HEK293 (cell line): ENCODE measurements at regions not wholly inside any gene's neighbourhood (a gene's known extent, or its start where the extent isn't known, plus 50 kb on each side); places are given as distances from the start of the nearest gene placed in this dataset.

ENCODE experiments used
- CTCF ChIA-PET: fragments of 350-600 bp; formaldehyde crosslinking; extraction: SDS; loops from one replicate; lab custom pipeline; 2021; ENCODE audit warnings: antibody characterized with exemption; lab: Yijun Ruan, JAX
- POLR2A ChIA-PET: fragments of 300-600 bp; formaldehyde crosslinking; extraction: SDS; loops from one replicate; lab custom pipeline; 2020; ENCODE audit warnings: antibody characterized with exemption, inconsistent platforms; lab: Yijun Ruan, JAX
- H3K27ac ChIP-seq: fragments of 200-500 bp; sonication (Bioruptor generic); 2 replicates; pipeline ENCODE4 v1.5.1; 2014; ENCODE audit warnings: low read depth, low read length, control low read depth, inconsistent platforms; ENCODE audit errors: extremely low read depth
- H3K36me3 ChIP-seq, 2 experiments: fragments of 200-500 bp in 1 of 2; sonication (Bioruptor generic) in 1 of 2; 1 replicate in 1 of 2; 2 replicates in 1 of 2; pipeline ENCODE4 v1.5.1; 2014 to 2017; ENCODE audit warnings: inconsistent platforms in 2 of 2, low read length in 2 of 2; ENCODE audit not compliant: control insufficient read depth in 2 of 2, insufficient read depth in 1 of 2
- H3K4me1 ChIP-seq: fragments of 200-500 bp; sonication (Bioruptor generic); 2 replicates; pipeline ENCODE4 v1.5.1; 2014; ENCODE audit warnings: mild to moderate bottlenecking, low read length, inconsistent platforms; ENCODE audit not compliant: control insufficient read depth, insufficient read depth
- H3K4me3 ChIP-seq: 2 replicates; pipeline ENCODE4 v1.5.1; 2011; ENCODE audit warnings: low read depth, mild to moderate bottlenecking, control low read depth, low read length, moderate library complexity
- H3K9me3 ChIP-seq: fragments of 200-500 bp; sonication (Bioruptor generic); 2 replicates; pipeline ENCODE4 v1.5.1; 2014; ENCODE audit warnings: low read depth, low read length, inconsistent platforms; ENCODE audit not compliant: control insufficient read depth, insufficient read depth
- CTCF ChIP-seq: fragments of 450-650 bp; formaldehyde crosslinking; IDR thresholded peaks from 2 replicates; pipeline ENCODE4 v1.5.1; 2016; ENCODE audit warnings: missing biosample characterization, missing genetic modification characterization
- ELK4 ChIP-seq: IDR thresholded peaks from 2 replicates; pipeline ENCODE4 v1.6.1; 2011; ENCODE audit warnings: mild to moderate bottlenecking, low read depth, low read length, borderline replicate concordance
- GLIS2 ChIP-seq: fragments of 450-650 bp; formaldehyde crosslinking; IDR thresholded peaks from 2 replicates; pipeline ENCODE4 v1.5.1; 2016; ENCODE audit warnings: missing biosample characterization, missing genetic modification characterization
- HOXA7 ChIP-seq: sonication (generic); formaldehyde crosslinking; IDR thresholded peaks from 2 replicates; pipeline ENCODE4 v1.8.1; 2022; ENCODE audit warnings: missing genetic modification reagents, borderline replicate concordance
- HOXD13 ChIP-seq: sonication (generic); formaldehyde crosslinking; IDR thresholded peaks from 2 replicates; pipeline ENCODE4 v1.8.0; 2022; ENCODE audit warnings: missing genetic modification reagents, borderline replicate concordance
- KLF10 ChIP-seq: fragments of 450-650 bp; IDR thresholded peaks from 2 replicates; pipeline ENCODE4 v1.5.1; 2018; ENCODE audit warnings: missing biosample characterization, mild to moderate bottlenecking, missing genetic modification characterization
- KLF7 ChIP-seq: fragments of 450-650 bp; formaldehyde crosslinking; IDR thresholded peaks from 2 replicates; pipeline ENCODE4 v1.5.1; 2016; ENCODE audit warnings: missing biosample characterization, missing genetic modification characterization, borderline replicate concordance
- SALL2 ChIP-seq: fragments of 450-650 bp; formaldehyde crosslinking; IDR thresholded peaks from 2 replicates; pipeline ENCODE4 v1.5.0; 2017; ENCODE audit warnings: missing biosample characterization, mild to moderate bottlenecking, missing genetic modification characterization, borderline replicate concordance
- SP2 ChIP-seq: fragments of 450-650 bp; formaldehyde crosslinking; IDR thresholded peaks from 2 replicates; pipeline ENCODE4 v1.5.1; 2016; ENCODE audit warnings: missing biosample characterization, missing genetic modification characterization
- ZBTB20 ChIP-seq: fragments of 450-650 bp; formaldehyde crosslinking; IDR thresholded peaks from 2 replicates; pipeline ENCODE4 v1.5.1; 2016; ENCODE audit warnings: missing biosample characterization, missing genetic modification characterization
- ZBTB6 ChIP-seq: fragments of 450-650 bp; formaldehyde crosslinking; IDR thresholded peaks from 2 replicates; pipeline ENCODE4 v1.5.1; 2017; ENCODE audit warnings: missing biosample characterization, missing genetic modification characterization
- ZEB2 ChIP-seq: fragments of 450-650 bp; formaldehyde crosslinking; IDR thresholded peaks from 2 replicates; pipeline ENCODE4 v1.5.1; 2016; ENCODE audit warnings: missing biosample characterization, missing genetic modification characterization
- ZFP3 ChIP-seq: fragments of 450-650 bp; formaldehyde crosslinking; IDR thresholded peaks from 2 replicates; pipeline ENCODE4 v1.5.1; 2016; ENCODE audit warnings: low read depth, missing biosample characterization, missing genetic modification characterization
- ZFP37 ChIP-seq: fragments of 450-650 bp; formaldehyde crosslinking; IDR thresholded peaks from 2 replicates; pipeline ENCODE4 v1.5.1; 2016; ENCODE audit warnings: missing biosample characterization, missing genetic modification characterization
- ZNF114 ChIP-seq: fragments of 450-650 bp; formaldehyde crosslinking; IDR thresholded peaks from 2 replicates; pipeline ENCODE4 v1.5.0; 2017; ENCODE audit warnings: missing biosample characterization, missing genetic modification characterization
- ZNF148 ChIP-seq: fragments of 450-650 bp; formaldehyde crosslinking; IDR thresholded peaks from 2 replicates; pipeline ENCODE4 v1.5.0; 2017; ENCODE audit warnings: missing biosample characterization, missing genetic modification characterization, borderline replicate concordance
- ZNF248 ChIP-seq: fragments of 450-650 bp; formaldehyde crosslinking; IDR thresholded peaks from 2 replicates; pipeline ENCODE4 v1.5.1; 2017; ENCODE audit warnings: missing biosample characterization, missing genetic modification characterization
- ZNF549 ChIP-seq: fragments of 450-650 bp; IDR thresholded peaks from 2 replicates; pipeline ENCODE4 v1.5.1; 2018; ENCODE audit warnings: missing biosample characterization, missing genetic modification characterization, mild to moderate bottlenecking, inconsistent platforms, moderate library complexity
- ZNF660 ChIP-seq: fragments of 450-650 bp; IDR thresholded peaks from 2 replicates; pipeline ENCODE4 v1.5.1; 2018; ENCODE audit warnings: missing biosample characterization, mild to moderate bottlenecking, missing genetic modification characterization
- ZNF692 ChIP-seq: fragments of 450-650 bp; formaldehyde crosslinking; IDR thresholded peaks from 2 replicates; pipeline ENCODE4 v1.5.1; 2016; ENCODE audit warnings: missing biosample characterization, missing genetic modification characterization
- ZSCAN18 ChIP-seq: fragments of 450-650 bp; formaldehyde crosslinking; IDR thresholded peaks from 2 replicates; pipeline ENCODE4 v1.5.1; 2016; ENCODE audit warnings: missing biosample characterization, missing genetic modification characterization

GRCh38 chr2:11018651-11019185, 107.0 kb downstream of the KCNF1 start:
- ChIA-PET CTCF (no interaction called here), POLR2A (no interaction called here)
- no peak overlapping the region for H3K4me3 ChIP-seq
- H3K36me3 ChIP-seq = no peaks in the 10 kb centered on the region
- no peaks in the 10 kb centered on the region for H3K9me3 ChIP-seq
- H3K4me1 ChIP-seq = no peaks in the 10 kb centered on the region
- H3K27ac ChIP-seq = no peak overlapping the region
- TF ChIP-seq SP2 = no peak
- no peak for TF ChIP-seq ZNF549
- TF ChIP-seq HOXA7 (CRISPR knock-in tag) = no peak
- TF ChIP-seq ZNF148 (tag by site-specific recombination) = no peak
- no peak for TF ChIP-seq KLF10
- TF ChIP-seq SALL2 (tag by site-specific recombination) = no peak

- CTCF ChIA-PET = interaction anchor here (0.6 kb wide), 1 partner anchor 284 kb away, joined by 3 read pairs; no protein-coding TSS in a partner anchor
- H3K4me1 ChIP-seq = no peaks in the 10 kb centered on the region
- no peaks in the 10 kb centered on the region for H3K9me3 ChIP-seq
- no peak overlapping the region for H3K4me3 ChIP-seq
- H3K27ac ChIP-seq = no peak overlapping the region
- no peaks in the 10 kb centered on the region for H3K36me3 ChIP-seq
- no peak for TF ChIP-seq ZNF114 (tag by site-specific recombination)
- TF ChIP-seq ZBTB6 (tag by site-specific recombination) = no peak
- no peak for TF ChIP-seq ZNF660 (tag by site-specific recombination)
- POLR2A ChIA-PET = no interaction called here
Measured at GRCh38 chr2:11019614-11020013, 107.9 kb downstream of the KCNF1 start.

GRCh38 chr2:11022064-11022463, 110.3 kb downstream of the KCNF1 start:
- CTCF ChIA-PET = interaction anchor here (0.6 kb wide), 1 partner anchor 189 kb away, joined by 4 read pairs; no protein-coding TSS in a partner anchor
- no peak overlapping the region for H3K4me3 ChIP-seq
- H3K27ac ChIP-seq = no peak overlapping the region
- H3K9me3 ChIP-seq = no peaks in the 10 kb centered on the region
- POLR2A ChIA-PET = no interaction called here
- no peaks in the 10 kb centered on the region for H3K4me1 ChIP-seq
- H3K36me3 ChIP-seq = no peaks in the 10 kb centered on the region
- no peak for TF ChIP-seq HOXD13
- no peak for TF ChIP-seq ELK4
- TF ChIP-seq GLIS2 = no peak
- TF ChIP-seq ZFP3 (tag by site-specific recombination) = no peak
- TF ChIP-seq ZBTB20 (tag by site-specific recombination) = no peak
- no peak for TF ChIP-seq ZEB2 (tag by site-specific recombination)
- TF ChIP-seq KLF7 (tag by site-specific recombination) = no peak
- TF ChIP-seq ZSCAN18 (tag by site-specific recombination) = no peak
- no peak for TF ChIP-seq ZNF248 (tag by site-specific recombination)
- no peak for TF ChIP-seq ZNF692
- TF ChIP-seq CTCF (tag by site-specific recombination) = no peak
- TF ChIP-seq ZFP37 = no peak
